Choroid plexus epithelial cell (primary cell): ENCODE measurements at regions not wholly inside any gene's neighbourhood (a gene's known extent, or its start where the extent isn't known, plus 50 kb on each side); places are given as distances from the start of the nearest gene placed in this dataset.

ENCODE experiments used
- DNase-seq: peaks from one replicate; pipeline ENCODE4 v3.0.0-alpha.2; 2010; ENCODE audit warnings: low read depth
- H3K4me3 ChIP-seq: 2 replicates; pipeline ENCODE4 v1.5.1; 2011; ENCODE audit warnings: low read depth, mild to moderate bottlenecking, control low read depth, low read length, moderate library complexity
- CTCF ChIP-seq: conservative IDR thresholded peaks from 2 replicates; pipeline ENCODE4 v1.5.1; 2011; ENCODE audit warnings: low read depth, mild to moderate bottlenecking, control low read depth, inconsistent platforms, low read length, moderate library complexity

GRCh38 chr3:194867270-194867983, 181.7 kb downstream of the FAM43A start:
- DNase-seq = peak; percentile 43
- TF ChIP-seq CTCF = no peak

GRCh38 chr3:194868831-194869230, 183.1 kb downstream of the FAM43A start:
- no peak overlapping the region for H3K4me3 ChIP-seq
- no peak for DNase-seq
- TF ChIP-seq CTCF = no peak

More at GRCh38 chr3:194867270-194867983, 181.7 kb downstream of the FAM43A start:
- H3K4me3 ChIP-seq = no peak overlapping the region

GRCh38 chr3:194869482-194870169, 183.9 kb downstream of the FAM43A start:
- no peak for TF ChIP-seq CTCF
- peak; percentile 15 for DNase-seq
- H3K4me3 ChIP-seq = no peak overlapping the region

- no peak for TF ChIP-seq CTCF
- DNase-seq = peak; percentile 45
- H3K4me3 ChIP-seq = no peak overlapping the region
Observed at GRCh38 chr3:194870394-194871110, 184.9 kb downstream of the FAM43A start.

- DNase-seq = peak; percentile 94
- H3K4me3 ChIP-seq = no peak overlapping the region
Observed at GRCh38 chr3:194871143-194871863, 185.6 kb downstream of the FAM43A start.

More at GRCh38 chr3:194871143-194871863, 185.6 kb downstream of the FAM43A start:
- no peak for TF ChIP-seq CTCF
